ENCODE measurements at regions not wholly inside any gene's neighbourhood (a gene's known extent, or its start where the extent isn't known, plus 50 kb on each side); places are given as distances from the start of the nearest gene placed in this dataset.

GRCh38 chr9:761176-761792 lies 80.2 kb upstream of the DMRT1 start:
- Mint-ChIP-seq H3K4me3 (no peak overlapping the region), H3K4me1 (peaks cover 6% of the 10 kb centered on the region), H3K27ac (no peak overlapping the region), H3K36me3 (ENCODE audit: low read depth) (no peaks in the 10 kb centered on the region), H3K9me3 (peaks cover 1% of the 10 kb centered on the region), H3K27me3 (ENCODE audit: insufficient read depth) (no peaks in the 10 kb centered on the region)
- no peaks in the 10 kb centered on the region for H3K36me3 ChIP-seq (ENCODE audit: control insufficient read depth, insufficient read depth, low read length)
- H3K9me3 ChIP-seq (ENCODE audit: control insufficient read depth, low read length), result no peaks in the 10 kb centered on the region
- WGBS, 2 experiments (ENCODE audit: insufficient coverage in 1 of 2, insufficient read length in 1 of 2), result 91 to 94% methylated on average over 6 to 7 of the region's 7 CpGs
- no peak overlapping the region for H3K4me3 ChIP-seq (ENCODE audit: low read length)
- no peak overlapping the region for H3K27ac ChIP-seq (ENCODE audit: low read depth, low read length)
- H3K27me3 ChIP-seq (ENCODE audit: control insufficient read depth, insufficient read depth, low read length, poor library complexity, severe bottlenecking), result no peaks in the 10 kb centered on the region
- no peaks in the 10 kb centered on the region for H3K4me1 ChIP-seq (ENCODE audit: control insufficient read depth, insufficient read depth, low read length)
- TF ChIP-seq, protein P1, sequence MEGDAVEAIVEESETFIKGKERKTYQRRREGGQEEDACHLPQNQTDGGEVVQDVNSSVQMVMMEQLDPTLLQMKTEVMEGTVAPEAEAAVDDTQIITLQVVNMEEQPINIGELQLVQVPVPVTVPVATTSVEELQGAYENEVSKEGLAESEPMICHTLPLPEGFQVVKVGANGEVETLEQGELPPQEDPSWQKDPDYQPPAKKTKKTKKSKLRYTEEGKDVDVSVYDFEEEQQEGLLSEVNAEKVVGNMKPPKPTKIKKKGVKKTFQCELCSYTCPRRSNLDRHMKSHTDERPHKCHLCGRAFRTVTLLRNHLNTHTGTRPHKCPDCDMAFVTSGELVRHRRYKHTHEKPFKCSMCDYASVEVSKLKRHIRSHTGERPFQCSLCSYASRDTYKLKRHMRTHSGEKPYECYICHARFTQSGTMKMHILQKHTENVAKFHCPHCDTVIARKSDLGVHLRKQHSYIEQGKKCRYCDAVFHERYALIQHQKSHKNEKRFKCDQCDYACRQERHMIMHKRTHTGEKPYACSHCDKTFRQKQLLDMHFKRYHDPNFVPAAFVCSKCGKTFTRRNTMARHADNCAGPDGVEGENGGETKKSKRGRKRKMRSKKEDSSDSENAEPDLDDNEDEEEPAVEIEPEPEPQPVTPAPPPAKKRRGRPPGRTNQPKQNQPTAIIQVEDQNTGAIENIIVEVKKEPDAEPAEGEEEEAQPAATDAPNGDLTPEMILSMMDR (conservative IDR thresholded peaks at IDR 0.05), result no peak
- no peak overlapping the region for H3K9ac ChIP-seq (ENCODE audit: extremely low read depth, low read length, poor library complexity, severe bottlenecking)
- no peak for DNase-seq

GRCh38 chr9:761793-762560 lies 79.5 kb upstream of the DMRT1 start:
- DNase-seq, result no peak
- Histone ChIP-seq H3K36me3 (ENCODE audit: control insufficient read depth, insufficient read depth, low read length) (no peaks in the 10 kb centered on the region), H3K9me3 (ENCODE audit: control insufficient read depth, low read length) (no peaks in the 10 kb centered on the region), H3K4me1 (ENCODE audit: control insufficient read depth, insufficient read depth, low read length) (no peaks in the 10 kb centered on the region), H3K27me3 (ENCODE audit: control insufficient read depth, insufficient read depth, low read length, poor library complexity, severe bottlenecking) (no peaks in the 10 kb centered on the region), H3K27ac (ENCODE audit: low read depth, low read length) (no peak overlapping the region), H3K9ac (ENCODE audit: extremely low read depth, low read length, poor library complexity, severe bottlenecking) (no peak overlapping the region), H3K4me3 (ENCODE audit: low read length) (no peak overlapping the region)
- Mint-ChIP-seq H3K4me3 (no peak overlapping the region), H3K27ac (no peak overlapping the region), H3K9me3 (peaks cover 2% of the 10 kb centered on the region), H3K4me1 (peaks cover 6% of the 10 kb centered on the region), H3K27me3 (ENCODE audit: insufficient read depth) (no peaks in the 10 kb centered on the region), H3K36me3 (ENCODE audit: low read depth) (no peaks in the 10 kb centered on the region)
- 89 to 95% methylated on average over 12 to 13 of the region's 13 CpGs for WGBS, 2 experiments (ENCODE audit: insufficient coverage in 1 of 2, insufficient read length in 1 of 2)
- TF ChIP-seq, protein P1 (conservative IDR thresholded peaks at IDR 0.05), result no peak

GRCh38 chr9:763692-764091 lies 77.8 kb upstream of the DMRT1 start:
- H3K4me3 Mint-ChIP-seq, result no peak overlapping the region
- H3K9me3 Mint-ChIP-seq, result peaks cover 5% of the 10 kb centered on the region
- Histone ChIP-seq H3K27ac (ENCODE audit: low read depth, low read length) (no peak overlapping the region), H3K4me3 (ENCODE audit: low read length) (no peak overlapping the region), H3K27me3 (ENCODE audit: control insufficient read depth, insufficient read depth, low read length, poor library complexity, severe bottlenecking) (no peaks in the 10 kb centered on the region), H3K9ac (ENCODE audit: extremely low read depth, low read length, poor library complexity, severe bottlenecking) (no peak overlapping the region), H3K9me3 (ENCODE audit: control insufficient read depth, low read length) (no peaks in the 10 kb centered on the region), H3K36me3 (ENCODE audit: control insufficient read depth, insufficient read depth, low read length) (no peaks in the 10 kb centered on the region), H3K4me1 (ENCODE audit: control insufficient read depth, insufficient read depth, low read length) (no peaks in the 10 kb centered on the region)
- no peak for DNase-seq
- TF ChIP-seq, protein P1 (conservative IDR thresholded peaks at IDR 0.05), result no peak
- WGBS, 2 experiments (ENCODE audit: insufficient coverage in 1 of 2, insufficient read length in 1 of 2), result 93 to 95% methylated on average over 3 to 5 of the region's 6 CpGs
- no peaks in the 10 kb centered on the region for H3K36me3 Mint-ChIP-seq (ENCODE audit: low read depth)
- H3K27me3 Mint-ChIP-seq (ENCODE audit: insufficient read depth), result peaks cover 3% of the 10 kb centered on the region
- peaks cover 2% of the 10 kb centered on the region for H3K4me1 Mint-ChIP-seq
- H3K27ac Mint-ChIP-seq, result no peak overlapping the region
